Stimulated activated CD8-positive, alpha-beta memory T cell treated with anti-CD3 and anti-CD28 coated beads, Interleukin-4, amount 100 ng/mL, for 48 hours (primary cell): ENCODE measurements at regions not wholly inside any gene's neighbourhood (a gene's known extent, or its start where the extent isn't known, plus 50 kb on each side); places are given as distances from the start of the nearest gene placed in this dataset.

Experiments used
- DNase-seq: peaks from one replicate; pipeline ENCODE4 v3.0.0-alpha.2; 2020

DNA sequence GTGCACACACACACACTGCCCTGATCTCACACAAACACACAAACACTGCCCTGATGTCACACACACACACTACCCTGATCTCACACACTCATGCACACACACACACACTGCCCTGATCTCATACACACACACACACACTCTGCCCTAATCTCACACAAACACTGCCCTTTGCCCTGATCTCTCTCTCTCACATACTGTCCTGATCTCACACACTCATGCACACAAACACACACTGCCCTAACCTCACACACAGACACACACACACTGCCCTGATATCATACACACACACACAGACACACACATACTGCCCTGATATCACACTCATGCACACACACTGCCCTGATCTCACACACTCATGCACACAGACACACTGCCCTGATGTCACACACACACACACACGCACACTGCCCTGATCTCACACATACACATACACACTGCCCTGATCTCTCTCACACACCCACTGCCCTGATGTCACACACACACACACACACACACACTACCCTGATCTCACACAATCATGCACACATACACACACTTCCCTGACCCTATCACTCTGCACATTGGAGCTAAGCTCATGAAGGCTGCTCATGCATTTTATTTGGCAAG is 97.6 kb upstream of the DIO3 start:
- no peak for DNase-seq

DNA sequence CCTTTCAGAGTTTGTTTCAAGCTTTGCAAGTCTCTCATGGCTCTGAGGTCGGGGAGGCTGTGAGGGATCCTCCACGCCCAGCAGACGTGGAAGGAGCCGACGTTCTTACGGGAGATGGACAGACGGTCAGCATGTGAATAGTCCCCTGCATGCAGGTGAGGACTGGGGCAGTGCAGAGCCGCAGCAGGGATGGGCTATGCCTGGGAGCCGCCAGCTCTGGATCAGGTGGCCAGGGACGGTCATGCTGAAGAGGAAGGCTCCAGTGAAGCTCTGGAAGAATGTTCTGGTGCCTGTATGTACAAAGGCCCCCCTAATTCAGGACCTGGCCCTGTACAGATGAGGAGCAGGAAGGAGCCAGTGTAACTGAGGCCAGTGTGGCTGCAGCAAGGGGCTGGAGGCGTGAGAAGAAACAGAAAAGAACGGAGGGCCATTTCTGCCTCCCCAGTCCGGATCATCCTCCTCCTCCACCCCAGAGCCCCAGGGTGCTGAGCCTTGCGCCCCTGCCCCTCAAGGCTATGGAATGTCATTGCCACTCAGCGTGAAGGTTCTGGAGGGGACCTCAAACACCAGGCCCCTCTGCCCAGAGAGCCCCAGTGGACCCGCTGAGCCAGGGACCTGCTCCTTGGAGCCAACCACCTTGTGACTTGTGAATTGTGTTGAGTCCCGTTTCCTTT is 96.8 kb upstream of the DIO3 start:
- no peak for DNase-seq

DNA sequence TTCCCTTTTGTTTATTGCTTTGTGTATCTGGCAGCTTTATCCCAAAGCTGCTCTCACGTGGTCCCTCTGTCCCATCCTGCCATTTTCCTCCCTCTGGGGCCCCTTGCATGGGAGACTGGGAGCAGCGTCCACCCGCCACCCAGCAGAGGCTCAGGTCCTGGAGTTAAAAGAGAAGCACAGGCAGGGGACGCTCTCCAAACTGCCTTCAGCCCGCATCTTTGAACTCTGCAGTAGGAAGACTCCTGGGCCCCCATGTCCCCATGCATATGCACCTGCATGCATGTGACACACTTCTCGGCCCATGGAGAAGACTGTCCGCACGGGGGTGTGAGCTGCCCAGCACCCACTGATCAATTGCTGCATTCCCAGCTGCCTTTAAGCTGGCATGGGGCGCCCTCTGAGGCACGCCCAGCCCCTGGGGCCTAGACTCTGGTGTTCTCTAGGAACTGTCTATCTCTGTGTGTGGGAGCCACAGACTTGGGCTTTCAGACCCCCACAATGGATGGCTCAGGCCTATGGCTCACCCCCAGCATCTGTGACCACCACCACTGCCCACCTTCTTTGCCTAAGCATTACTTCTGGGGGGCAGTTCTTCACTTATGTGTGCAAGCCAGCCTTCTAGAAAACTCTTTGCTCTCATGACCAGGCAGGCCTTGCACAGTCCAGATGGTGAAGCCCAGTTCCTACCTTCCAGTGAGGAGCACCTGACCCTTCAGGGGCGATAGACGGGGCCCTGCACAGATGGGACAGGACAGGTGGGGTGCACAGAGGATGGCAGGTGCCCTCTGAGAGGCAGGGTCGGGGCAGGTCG is 96.1 kb upstream of the DIO3 start:
- DNase-seq, result no peak

DNA sequence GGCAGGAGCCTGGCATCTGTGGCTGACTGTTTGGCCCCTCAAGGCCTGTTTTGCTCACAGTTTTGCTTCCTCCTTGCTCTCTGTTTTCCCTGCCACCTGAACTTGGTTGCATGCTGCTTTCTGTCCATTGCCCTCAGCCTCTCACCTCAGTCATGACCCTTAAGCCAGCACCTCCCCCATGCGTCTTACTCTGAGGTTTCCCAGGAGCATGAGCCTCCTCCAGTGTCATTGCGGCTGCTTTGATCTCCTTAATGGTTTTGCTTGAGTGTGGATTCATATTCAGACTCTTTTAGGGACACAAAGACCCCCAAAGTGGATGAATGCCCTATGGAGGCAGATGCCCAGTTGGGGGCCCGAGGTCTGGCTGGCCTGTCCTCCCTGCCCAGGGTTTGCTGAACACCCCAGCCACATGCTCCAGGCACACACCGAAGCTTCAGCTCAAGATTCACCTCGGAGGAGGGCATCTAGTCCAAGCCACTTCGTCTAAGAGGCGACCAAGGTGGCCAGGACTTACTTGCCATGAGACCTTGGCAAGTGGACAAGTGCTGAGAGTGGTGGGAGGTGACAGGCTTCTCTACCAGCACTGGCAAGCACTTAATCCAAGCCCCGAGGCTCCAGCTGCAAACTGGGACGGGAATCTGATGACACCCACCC is 95.4 kb upstream of the DIO3 start:
- no peak for DNase-seq

DNA sequence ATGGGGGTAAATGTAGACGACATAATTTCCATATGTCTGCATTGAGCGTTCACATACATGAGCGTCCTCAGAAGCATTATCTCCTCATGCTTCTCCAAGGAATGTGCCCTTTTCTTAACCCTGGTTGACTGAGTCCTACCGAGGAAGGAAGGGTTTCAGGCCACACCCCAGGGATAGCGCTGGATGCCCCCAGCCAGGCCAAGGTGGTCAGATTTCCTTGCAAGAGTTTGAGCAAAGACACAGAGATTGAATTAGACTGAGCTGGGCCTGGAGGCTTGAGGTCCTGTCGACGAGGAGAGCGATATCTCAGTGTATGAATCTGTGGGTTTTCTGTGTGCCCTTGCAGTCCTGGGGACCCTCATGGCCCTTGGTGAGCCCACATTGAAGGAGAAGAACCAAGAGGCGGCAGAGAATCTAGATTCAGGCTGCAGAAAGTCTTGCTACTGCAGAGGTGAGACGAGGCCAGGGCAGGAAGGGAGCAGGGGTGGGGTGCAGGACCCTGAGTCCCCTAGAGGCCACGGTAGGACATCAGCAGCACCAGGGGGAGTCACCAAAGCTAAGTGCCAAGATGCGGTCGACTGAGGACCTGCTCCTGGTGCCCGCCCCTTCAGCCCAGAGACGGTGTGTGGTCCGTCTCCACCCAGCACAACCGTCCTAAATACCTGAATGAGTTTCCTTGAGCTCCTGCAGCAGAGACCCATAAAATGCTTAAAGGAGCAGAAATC is 94.7 kb upstream of the DIO3 start:
- no peak for DNase-seq

DNA sequence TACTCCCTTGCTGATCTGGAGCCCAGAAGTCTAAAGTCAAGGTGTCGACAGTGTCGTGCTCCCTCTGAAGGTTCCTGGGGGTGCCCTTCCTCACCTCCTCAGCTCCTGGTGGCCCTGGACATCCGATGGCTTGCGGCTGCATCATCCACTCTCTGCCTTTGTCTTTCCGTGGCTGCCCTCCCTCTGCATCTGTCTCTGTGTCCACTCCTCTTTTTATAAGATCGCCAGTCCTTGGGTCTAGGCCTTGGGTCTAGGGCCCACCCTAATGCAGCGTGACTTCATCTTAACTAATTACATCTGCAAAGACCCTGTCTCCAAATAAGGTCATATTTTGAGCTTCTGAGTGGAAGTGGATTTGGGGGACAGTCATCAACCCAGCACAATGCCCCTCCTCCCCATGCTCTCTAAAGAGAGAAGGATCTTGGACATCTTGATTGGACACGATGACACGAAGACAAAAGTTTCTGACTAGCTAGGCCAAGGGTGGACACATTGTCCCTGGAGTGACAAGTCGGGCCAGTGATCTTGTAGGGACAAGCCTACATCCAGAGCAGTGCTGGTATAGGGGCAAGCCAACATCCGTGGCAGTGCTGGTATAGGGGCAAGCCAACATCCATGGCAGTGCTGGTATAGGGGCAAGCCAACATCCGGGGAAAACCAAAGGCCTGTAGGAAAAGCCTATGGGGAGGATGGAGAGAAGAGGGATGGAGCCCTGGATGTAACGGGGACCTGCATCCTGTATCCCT is 93.9 kb upstream of the DIO3 start:
- DNase-seq, result no peak

DNA sequence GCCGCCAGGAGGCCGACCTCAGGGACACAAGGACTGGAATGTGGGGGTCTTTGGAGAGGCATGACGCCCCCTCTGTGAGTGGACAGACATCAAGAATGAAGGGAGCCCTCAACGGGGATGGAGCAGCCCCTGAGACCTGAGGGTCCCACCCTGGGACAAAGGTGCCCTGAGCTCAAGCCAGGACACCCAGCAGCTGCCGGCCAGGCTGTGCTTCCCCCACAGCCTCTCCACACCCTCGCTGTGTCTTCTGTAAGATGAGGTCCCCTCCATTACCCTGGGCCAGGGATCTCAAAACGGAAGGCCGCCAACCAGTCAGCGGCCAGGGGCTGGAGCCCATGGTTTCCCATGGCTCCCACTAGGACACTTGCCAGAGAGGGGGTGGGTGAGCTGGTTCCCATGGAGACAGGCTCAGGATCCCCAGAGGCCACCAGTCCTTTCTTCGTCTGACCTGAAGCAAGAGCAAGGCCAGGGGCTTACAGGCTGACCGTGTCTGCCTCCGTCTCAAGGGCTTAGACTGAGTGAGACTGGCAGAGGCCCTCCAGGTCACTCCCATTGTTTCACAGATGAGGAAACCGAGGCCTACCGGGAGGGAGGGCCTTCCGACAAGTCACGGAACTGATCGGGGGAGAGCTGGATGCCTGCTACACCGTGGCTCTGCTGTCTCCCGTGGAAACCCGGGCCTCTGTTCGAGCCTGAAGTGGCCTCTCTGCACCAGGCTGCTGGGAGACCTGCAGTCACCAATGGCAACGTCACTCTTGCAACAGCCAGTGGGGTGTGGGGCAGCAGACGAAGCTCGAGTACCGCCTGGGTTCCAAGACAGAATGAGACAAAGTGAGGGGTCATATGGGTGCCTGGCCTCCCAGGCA is 91.7 kb upstream of the DIO3 start:
- DNase-seq, result no peak

DNA sequence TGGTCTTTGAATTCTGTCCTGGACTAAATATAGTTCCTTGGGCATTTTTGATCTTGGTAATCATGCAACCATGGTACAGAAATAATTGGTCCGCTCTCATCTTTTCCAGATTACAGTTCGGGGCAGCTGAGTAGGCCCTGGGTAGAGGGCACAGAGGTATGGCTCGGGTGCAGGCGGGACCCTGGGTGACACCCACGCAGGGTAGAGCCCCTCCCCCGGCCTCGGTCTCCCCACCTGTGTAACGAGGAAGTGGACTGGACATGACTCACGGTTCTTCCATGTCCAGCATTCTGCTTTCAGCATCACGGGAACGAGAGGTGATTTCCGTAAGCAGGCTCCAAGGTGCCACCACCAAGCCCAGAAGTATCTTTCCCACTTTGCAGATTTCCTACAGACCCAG is 91.0 kb upstream of the DIO3 start:
- DNase-seq, result no peak

DNA sequence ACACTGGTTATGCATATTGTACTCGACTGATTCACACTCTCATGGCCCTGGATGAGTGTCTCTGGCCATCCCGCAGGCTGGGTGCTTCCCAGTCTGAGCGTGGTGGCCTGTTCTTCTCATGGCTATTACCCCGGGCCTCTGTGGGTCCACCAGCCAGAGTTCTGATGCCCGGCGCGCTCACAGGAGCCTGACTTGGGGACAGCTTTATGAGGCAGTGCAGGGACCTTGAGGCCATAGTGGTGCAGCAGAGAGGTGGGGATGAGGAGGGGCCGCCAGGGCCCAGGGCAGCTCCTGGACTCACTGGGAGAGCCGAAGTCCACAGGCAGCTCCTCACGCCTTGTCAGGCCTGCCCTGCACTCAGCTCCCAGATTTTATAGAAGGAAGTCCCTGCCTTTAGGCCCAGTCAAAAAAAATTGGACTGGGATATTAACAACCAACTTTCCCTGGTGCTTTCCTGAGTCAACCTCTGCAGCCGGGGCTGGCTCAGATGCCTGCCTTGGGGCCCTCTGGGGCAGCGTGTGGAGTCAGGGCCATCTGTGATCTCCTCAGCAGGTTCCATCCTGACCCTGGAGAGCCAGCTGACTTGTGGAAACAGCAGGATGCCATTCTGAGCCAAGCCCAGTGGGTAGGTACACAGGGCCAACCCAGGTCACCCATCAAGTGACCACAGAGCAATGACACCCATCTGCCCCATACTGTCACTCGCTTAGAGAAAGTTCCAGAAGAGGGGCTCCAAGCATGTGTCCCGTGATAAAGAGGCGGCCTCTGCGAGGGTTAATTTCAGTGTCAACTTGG is 89.4 kb upstream of the DIO3 start:
- DNase-seq, result peak; percentile 15

DNA sequence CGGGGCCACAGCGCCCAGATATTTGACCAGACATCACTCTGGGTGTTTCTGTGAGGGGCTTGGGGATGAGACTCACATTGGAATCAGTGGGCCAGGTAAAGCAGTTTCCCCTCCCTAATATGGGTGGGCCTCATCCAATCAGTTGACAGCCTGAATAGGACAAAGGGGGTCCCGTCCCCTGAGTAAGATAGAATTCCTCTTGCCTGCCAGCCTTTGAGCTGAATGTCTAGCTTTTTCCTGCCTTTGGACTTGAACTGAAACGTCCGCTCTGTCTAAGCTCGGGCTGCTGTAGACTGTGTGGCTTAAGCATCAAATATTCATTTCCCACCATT is 88.8 kb upstream of the DIO3 start:
- DNase-seq, result no peak

DNA sequence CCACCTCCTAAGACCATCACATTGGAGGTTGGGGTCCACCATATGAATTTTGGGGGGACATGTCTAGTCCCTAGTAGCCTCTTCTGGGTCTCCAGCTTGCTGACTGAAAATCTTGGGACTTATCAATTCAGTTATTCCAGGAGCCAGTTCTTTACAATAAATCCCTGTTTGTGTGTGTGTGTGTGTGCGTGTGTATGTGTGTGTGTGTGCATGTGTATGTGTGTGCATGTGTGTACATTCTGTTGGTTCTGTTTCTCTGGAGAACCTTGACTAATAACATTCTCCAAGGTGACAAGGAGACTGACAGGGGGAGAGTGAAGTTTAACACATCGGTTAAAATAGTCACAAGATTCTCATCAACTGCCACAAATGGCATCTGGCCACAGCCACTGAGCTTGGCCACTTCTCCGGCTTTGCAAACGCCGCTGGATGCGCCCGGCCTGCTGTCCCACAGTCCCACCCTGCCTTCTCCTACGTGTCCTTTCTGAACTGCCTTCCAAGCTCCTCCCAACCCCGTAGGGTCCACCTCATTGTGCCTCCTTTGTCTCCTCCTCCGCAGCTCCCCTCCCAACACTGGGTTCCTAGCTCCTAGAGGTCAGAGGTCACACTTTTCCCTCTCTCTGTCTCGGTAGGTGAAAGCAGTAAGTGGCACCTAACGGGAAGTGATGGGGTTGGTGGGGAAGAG is 88.1 kb upstream of the DIO3 start:
- DNase-seq, result peak; percentile 10

DNA sequence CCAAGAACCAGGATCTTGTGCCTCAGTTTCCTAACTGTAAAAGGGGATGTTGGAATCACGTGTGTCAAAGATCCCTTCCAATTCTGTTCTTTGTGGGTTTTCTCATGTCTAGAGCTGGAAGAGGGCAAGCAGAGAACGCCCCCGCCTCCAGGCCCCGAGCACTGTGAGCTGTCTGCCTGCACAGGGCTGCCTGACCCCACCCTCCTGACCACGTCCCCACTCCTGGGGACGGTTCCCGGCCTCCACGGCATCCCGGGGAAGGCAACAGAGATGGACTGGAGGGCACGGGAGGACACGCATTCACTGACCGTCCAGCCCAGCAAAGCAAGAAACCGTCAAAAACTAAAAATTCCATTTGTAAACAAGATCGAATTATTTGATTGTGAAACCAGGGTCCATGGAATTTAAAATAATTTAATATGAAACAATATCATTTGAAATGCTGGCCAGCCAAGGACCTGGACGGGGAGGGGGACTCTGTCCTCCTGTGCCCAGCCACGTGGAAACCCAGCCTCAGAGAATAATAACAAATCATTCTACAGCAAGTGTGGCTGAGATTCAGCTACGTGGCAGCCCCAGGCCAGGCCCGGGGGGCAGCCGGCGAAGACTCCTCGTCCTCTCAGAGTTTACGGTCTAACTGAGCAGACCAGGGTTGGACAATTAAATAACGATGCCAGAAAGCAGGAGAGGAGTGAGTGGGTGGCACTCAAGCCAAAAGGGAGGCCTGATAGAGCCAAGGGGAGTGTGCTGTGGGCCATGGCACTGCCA is 87.3 kb upstream of the DIO3 start:
- no peak for DNase-seq

DNA sequence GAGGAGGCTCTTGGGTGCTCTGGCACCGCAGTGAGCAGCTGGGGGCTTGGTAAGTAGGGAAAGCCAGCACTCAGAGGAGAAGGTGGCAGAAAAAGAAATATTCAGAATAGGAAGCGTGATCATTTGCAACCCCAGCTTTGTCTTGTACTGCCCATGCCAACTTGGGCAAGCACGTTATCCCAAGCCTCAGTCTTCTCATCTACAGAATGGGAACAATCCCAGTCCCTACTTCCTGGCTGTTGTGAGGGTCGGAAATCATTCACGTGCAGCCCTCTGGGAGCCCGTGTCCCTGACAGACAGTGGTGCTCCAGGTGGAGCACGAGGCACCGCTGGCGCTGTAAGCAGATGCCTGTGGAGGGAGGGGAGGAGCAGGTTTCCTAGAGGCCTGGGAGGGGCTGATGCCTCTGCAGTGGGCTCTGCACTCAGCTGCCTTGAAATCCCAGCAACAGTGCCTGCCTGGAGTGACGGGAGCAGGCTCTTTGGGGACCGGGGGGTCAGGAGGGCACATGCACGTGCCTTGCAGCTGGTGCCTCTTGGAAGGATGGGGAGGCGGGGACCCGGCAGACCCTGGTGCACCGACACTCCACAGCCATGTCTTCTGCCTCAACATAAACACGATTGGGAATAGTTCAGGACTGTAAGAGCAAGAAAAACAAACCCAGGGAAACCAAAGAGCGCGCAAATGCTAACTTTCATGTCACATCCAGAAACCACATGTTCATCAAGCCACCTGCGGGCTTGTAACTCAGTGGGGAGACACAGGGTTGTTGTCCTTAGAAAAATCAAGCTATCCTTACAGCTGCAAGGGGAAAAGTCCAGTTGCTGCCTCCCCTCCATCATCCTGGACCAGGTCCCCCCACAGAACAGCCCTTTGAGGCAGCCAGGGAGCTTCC is 86.5 kb upstream of the DIO3 start:
- peak; percentile 9 for DNase-seq

DNA sequence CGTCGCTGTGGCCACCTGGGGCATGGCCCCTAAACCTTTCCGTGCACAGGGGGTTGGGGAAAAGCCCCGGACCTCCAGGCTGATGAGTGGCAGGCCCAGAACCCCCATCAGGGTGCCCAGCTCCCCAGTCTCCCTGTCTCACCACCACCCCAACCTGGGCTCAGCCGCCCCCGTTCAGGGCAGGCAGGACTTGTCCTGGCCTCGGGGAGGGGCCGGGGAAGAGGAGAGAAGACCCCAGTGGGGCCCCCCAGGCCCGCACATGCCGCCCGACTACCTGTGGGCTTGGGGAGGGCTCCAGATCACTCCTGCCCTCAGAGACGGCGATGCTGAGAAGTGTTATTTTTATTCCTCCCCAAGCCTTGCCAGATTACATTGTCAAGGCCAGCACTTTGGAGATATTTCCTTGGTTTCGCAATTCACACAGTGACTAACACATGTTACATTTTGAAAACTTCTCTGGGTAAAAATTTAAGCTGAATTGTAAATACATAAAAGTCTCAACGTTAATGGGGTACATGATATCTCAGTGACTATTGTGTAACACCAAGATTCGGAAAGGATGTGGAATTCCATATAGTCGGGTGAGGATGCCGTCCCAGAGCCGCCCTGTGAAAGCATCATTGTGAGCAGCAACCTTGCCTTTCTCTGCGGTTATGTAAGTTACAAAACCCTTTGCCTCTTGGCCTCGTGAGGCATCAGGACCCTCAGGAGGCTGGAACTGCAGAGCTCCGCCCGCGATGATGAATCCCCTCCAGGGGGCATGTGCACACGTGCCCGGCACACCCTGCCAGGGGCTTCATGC is 85.6 kb upstream of the DIO3 start:
- DNase-seq, result no peak

DNA sequence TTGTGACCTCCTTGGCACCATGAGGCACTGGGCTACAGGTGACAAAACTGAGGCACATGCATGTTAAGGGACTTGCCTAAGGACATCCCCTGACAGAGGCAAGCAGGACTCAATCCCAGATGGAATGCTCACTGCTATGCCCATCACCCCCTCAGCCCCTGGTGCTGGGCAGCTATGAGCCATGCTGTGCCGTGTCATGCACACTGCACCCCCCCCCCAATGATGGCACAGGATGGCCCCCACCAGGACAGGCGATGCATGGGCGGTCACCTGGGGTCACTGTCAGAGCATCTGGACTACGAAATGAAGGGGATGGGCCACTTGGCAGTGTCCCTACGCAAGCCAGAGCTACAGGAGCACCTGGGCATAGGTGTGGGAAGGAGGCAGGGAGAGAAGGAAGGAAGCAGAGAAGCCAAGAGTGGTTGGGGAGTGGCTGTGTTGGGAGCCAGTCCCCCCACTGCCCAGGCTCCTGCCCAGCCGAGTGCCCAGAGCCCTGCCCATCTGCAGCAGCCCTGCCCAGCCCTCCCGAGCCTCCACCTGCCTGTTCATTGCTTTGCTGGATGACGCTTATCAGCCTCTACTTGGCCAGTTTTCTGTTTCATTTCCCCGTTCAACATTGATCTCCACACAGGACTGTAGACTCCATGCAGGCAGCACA is 84.9 kb upstream of the DIO3 start:
- no peak for DNase-seq

DNA sequence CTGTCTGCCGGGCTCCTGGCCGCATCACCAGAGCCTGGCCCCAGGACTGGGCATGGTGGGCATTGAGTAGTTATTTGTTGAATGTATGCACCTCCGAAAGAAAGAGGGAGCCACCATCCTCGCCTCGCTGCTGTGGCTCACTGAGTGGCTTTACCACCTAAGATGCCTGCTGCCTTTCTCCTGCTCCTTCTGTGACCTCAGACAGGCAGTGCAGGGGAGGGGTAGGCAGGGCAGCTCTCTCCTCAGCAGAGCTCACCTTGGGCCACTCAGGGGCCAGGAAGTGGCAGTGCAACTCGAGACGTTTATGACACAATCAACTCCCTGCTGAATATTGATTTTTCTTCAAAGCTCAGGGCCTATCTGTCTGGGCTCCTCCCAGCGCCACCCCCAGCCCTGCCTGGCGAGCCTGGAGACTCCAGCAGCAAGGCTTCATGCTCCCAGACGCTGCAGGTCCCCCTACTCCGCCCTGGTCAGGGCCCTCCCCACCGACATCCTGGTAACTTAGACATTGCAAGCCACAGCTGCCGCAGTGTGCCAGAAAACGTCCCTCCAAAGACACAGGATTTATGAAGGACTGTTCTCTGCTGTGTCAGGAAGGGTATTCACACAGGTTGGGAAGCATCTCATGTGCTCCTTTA is 84.3 kb upstream of the DIO3 start:
- DNase-seq, result no peak
